ENCODE measurements at regions not wholly inside any gene's neighbourhood (a gene's known extent, or its start where the extent isn't known, plus 50 kb on each side); places are given as distances from the start of the nearest gene placed in this dataset.

GRCh38 chr15:96413657-96414056 lies 83.2 kb downstream of the NR2F2 start:
- Histone ChIP-seq H3K36me3 (ENCODE audit: control insufficient read depth, insufficient read depth, low read length) (no peaks in the 10 kb centered on the region), H3K4me1 (peaks cover 4% of the 10 kb centered on the region), H3K27me3 (replicated peaks; ENCODE audit: control insufficient read depth, insufficient read depth, low read length) (peaks cover 6% of the 10 kb centered on the region; the same call in 1 of the 2 replicates), H3K9me3 (no peaks in the 10 kb centered on the region), H3K4me3 (ENCODE audit: low read depth, low read length) (no peak overlapping the region)
- no peak for TF ChIP-seq CTCF (IDR thresholded peaks at IDR 0.05; ENCODE audit: insufficient read depth in 1 of 2, low read depth in 1 of 2, low read length in 1 of 2, severe bottlenecking in 1 of 2, unreplicated experiment in 1 of 2)
- DNase-seq = no peak
- Mint-ChIP-seq H3K27me3 (ENCODE audit: insufficient read depth, unreplicated experiment) (peaks cover 38% of the 10 kb centered on the region), H3K4me1 (ENCODE audit: low read depth, unreplicated experiment) (peaks cover 7% of the 10 kb centered on the region), H3K9me3 (ENCODE audit: unreplicated experiment) (no peaks in the 10 kb centered on the region), H3K4me3 (ENCODE audit: unreplicated experiment) (no peak overlapping the region), H3K36me3 (ENCODE audit: insufficient read depth, unreplicated experiment) (no peaks in the 10 kb centered on the region), H3K27ac (ENCODE audit: unreplicated experiment) (no peak overlapping the region)
- ChIA-PET CTCF (no interaction called here), POLR2A (no interaction called here)
- no TSS peak for BruUV-seq (replicated peaks)
- intact Hi-C loops (cut with micrococcal nuclease; ENCODE audit: unreplicated experiment) = no loop called here

- H3K27me3 Mint-ChIP-seq (ENCODE audit: insufficient read depth, unreplicated experiment) = peaks cover 38% of the 10 kb centered on the region
- no peak for DNase-seq
- Histone ChIP-seq H3K4me1 (no peaks in the 10 kb centered on the region), H3K9me3 (no peaks in the 10 kb centered on the region), H3K27me3 (replicated peaks; ENCODE audit: control insufficient read depth, insufficient read depth, low read length) (peaks cover 6% of the 10 kb centered on the region; the same call in 1 of the 2 replicates), H3K36me3 (ENCODE audit: control insufficient read depth, insufficient read depth, low read length) (no peaks in the 10 kb centered on the region), H3K4me3 (ENCODE audit: low read depth, low read length) (no peak overlapping the region)
- CTCF ChIA-PET = no interaction called here
- peaks cover 7% of the 10 kb centered on the region for H3K4me1 Mint-ChIP-seq (ENCODE audit: low read depth, unreplicated experiment)
- POLR2A ChIA-PET = no interaction called here
- intact Hi-C loops (cut with micrococcal nuclease; ENCODE audit: unreplicated experiment) = no loop called here
- BruUV-seq (replicated peaks) = no TSS peak
- H3K36me3 Mint-ChIP-seq (ENCODE audit: insufficient read depth, unreplicated experiment) = no peaks in the 10 kb centered on the region
- TF ChIP-seq CTCF (IDR thresholded peaks at IDR 0.05; ENCODE audit: insufficient read depth in 1 of 2, low read depth in 1 of 2, low read length in 1 of 2, severe bottlenecking in 1 of 2, unreplicated experiment in 1 of 2) = no peak
- no peak overlapping the region for H3K27ac Mint-ChIP-seq (ENCODE audit: unreplicated experiment)
- H3K4me3 Mint-ChIP-seq (ENCODE audit: unreplicated experiment) = no peak overlapping the region
- H3K9me3 Mint-ChIP-seq (ENCODE audit: unreplicated experiment) = no peaks in the 10 kb centered on the region
Observed at GRCh38 chr15:96414875-96415274, 84.4 kb downstream of the NR2F2 start.

- Histone ChIP-seq H3K4me1 (no peaks in the 10 kb centered on the region), H3K4me3 (ENCODE audit: low read depth, low read length) (no peak overlapping the region), H3K36me3 (ENCODE audit: control insufficient read depth, insufficient read depth, low read length) (no peaks in the 10 kb centered on the region), H3K27me3 (replicated peaks; ENCODE audit: control insufficient read depth, insufficient read depth, low read length) (peaks cover 3% of the 10 kb centered on the region; the same call in 1 of the 2 replicates), H3K9me3 (no peaks in the 10 kb centered on the region)
- no peak for DNase-seq
- intact Hi-C loops (cut with micrococcal nuclease; ENCODE audit: unreplicated experiment) = no loop called here
- ChIA-PET POLR2A (no interaction called here), CTCF (interaction anchor here (0.6 kb wide), 1 partner anchor 13 kb away, joined by 3 read pairs; no protein-coding TSS in a partner anchor)
- H3K4me1 Mint-ChIP-seq (ENCODE audit: low read depth, unreplicated experiment) = peaks cover 7% of the 10 kb centered on the region
- H3K27ac Mint-ChIP-seq (ENCODE audit: unreplicated experiment) = no peak overlapping the region
- H3K4me3 Mint-ChIP-seq (ENCODE audit: unreplicated experiment) = no peak overlapping the region
- TF ChIP-seq CTCF (IDR thresholded peaks at IDR 0.05; ENCODE audit: insufficient read depth in 1 of 2, low read depth in 1 of 2, low read length in 1 of 2, severe bottlenecking in 1 of 2, unreplicated experiment in 1 of 2) = no peak
- BruUV-seq (replicated peaks) = no TSS peak
- H3K9me3 Mint-ChIP-seq (ENCODE audit: unreplicated experiment) = no peaks in the 10 kb centered on the region
- H3K36me3 Mint-ChIP-seq (ENCODE audit: insufficient read depth, unreplicated experiment) = no peaks in the 10 kb centered on the region
- peaks cover 33% of the 10 kb centered on the region for H3K27me3 Mint-ChIP-seq (ENCODE audit: insufficient read depth, unreplicated experiment)
Observed at GRCh38 chr15:96415513-96416217, 85.2 kb downstream of the NR2F2 start.
